ENCODE measurements at regions not wholly inside any gene's neighbourhood (a gene's known extent, or its start where the extent isn't known, plus 50 kb on each side); places are given as distances from the start of the nearest gene placed in this dataset.

DNA sequence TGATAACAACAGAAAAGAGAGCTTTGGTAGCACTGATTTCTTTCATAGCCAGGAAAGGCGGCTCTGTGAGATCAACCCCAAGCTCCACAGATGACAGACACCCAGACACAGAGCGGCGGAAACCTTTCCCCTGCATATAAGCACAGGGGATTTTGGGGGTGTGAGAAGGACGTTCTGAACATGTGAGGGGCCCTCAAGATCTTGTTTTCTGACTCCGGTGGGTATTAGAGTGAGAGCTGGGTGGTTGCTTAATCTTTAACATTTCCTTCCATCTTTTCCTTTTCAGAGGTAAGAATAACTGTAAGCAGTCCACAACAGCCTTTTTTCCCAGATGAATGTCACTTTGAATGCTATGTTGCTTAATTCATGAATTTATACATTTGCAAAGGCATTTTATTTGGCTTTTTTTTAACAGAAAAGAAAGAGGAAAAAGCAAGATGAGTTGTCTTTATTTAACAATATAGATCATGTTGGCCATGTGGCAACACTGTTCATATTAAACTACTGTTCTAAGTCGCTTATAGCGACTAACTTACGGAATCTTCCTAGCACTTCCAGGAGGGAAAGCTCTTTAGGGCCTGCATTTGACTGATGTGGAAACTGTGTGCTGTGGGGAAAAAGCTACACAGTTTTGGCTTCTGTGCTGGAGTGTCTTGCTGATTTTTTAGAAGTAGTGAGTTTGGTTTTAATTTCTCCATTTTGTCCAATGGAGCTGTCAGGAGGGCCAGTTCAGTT is 80.5 kb upstream of the NAA20 start:
- TF ChIP-seq EZH2 (IDR thresholded peaks at IDR 0.05) (no peak), POLR2AphosphoS5 (IDR thresholded peaks at IDR 0.05; ENCODE audit: borderline replicate concordance, low read depth, low read length) (no peak), FOXP2 (optimal IDR thresholded peaks at IDR 0.05; ENCODE audit: control extremely low read depth, extremely low read length, insufficient read depth) (no peak)
